ENCODE measurements at regions not wholly inside any gene's neighbourhood (a gene's known extent, or its start where the extent isn't known, plus 50 kb on each side); places are given as distances from the start of the nearest gene placed in this dataset.
"Not testable (repeated sequence)": the region's sequence is repeated elsewhere in the genome, so short reads cannot be mapped to it uniquely, and the experiment has no call there.

- not testable (repeated sequence) for DNase-seq
Measured at GRCh38 chr2:113386780-113387433, 50.6 kb upstream of the ZNG1B start.

GRCh38 chr2:113379621-113380020 lies 57.9 kb upstream of the ZNG1B start:
- not testable (repeated sequence) for DNase-seq

- DNase-seq = no peak
Measured at GRCh38 chr2:113376913-113377445, 60.5 kb upstream of the ZNG1B start.

- DNase-seq = no peak
Measured at GRCh38 chr2:113376253-113376912, 61.1 kb upstream of the ZNG1B start.

- not testable (repeated sequence) for DNase-seq
Measured at GRCh38 chr2:113374857-113375256, 62.6 kb upstream of the ZNG1B start.

- DNase-seq = not testable (repeated sequence)
Measured at GRCh38 chr2:113372258-113372834, 65.1 kb upstream of the ZNG1B start.

GRCh38 chr2:113370478-113371091 lies 66.9 kb upstream of the ZNG1B start:
- peak; percentile 63 for DNase-seq

GRCh38 chr2:113370030-113370429 lies 67.5 kb upstream of the ZNG1B start:
- no peak for DNase-seq

- DNase-seq = not testable (repeated sequence)
Measured at GRCh38 chr2:113368581-113368980, 68.9 kb upstream of the ZNG1B start.

- not testable (repeated sequence) for DNase-seq
Measured at GRCh38 chr2:113366821-113367220, 70.7 kb upstream of the ZNG1B start.

GRCh38 chr2:113365791-113366190 lies 71.7 kb upstream of the ZNG1B start:
- DNase-seq = not testable (repeated sequence)

- DNase-seq = not testable (repeated sequence)
Measured at GRCh38 chr2:113365290-113365689, 72.2 kb upstream of the ZNG1B start.

- DNase-seq = no peak
Measured at GRCh38 chr2:113361051-113361450, 76.4 kb upstream of the ZNG1B start.

GRCh38 chr2:113357071-113357470 lies 78.3 kb upstream of the PAX8 start:
- DNase-seq = no peak

- DNase-seq = not testable (repeated sequence)
Measured at GRCh38 chr2:113356284-113356683, 77.6 kb upstream of the PAX8 start.

- not testable (repeated sequence) for DNase-seq
Measured at GRCh38 chr2:113355339-113356015, 76.8 kb upstream of the PAX8 start.

GRCh38 chr2:113351375-113352355 lies 72.9 kb upstream of the PAX8 start:
- DNase-seq = no peak

GRCh38 chr2:113343800-113344199 lies 65.1 kb upstream of the PAX8 start:
- DNase-seq = not testable (repeated sequence)

GRCh38 chr2:113342650-113343049 lies 63.9 kb upstream of the PAX8 start:
- DNase-seq = no peak

- DNase-seq = not testable (repeated sequence)
Measured at GRCh38 chr2:113341870-113342253, 63.1 kb upstream of the PAX8 start.

GRCh38 chr2:113341191-113341869 lies 62.6 kb upstream of the PAX8 start:
- no peak for DNase-seq

Measured in activated gamma-delta T cell treated with Interleukin-2 at 50 U/mL for 16 hours (primary cell).